ENCODE measurements at regions not wholly inside any gene's neighbourhood (a gene's known extent, or its start where the extent isn't known, plus 50 kb on each side); places are given as distances from the start of the nearest gene placed in this dataset.

GRCh38 chr11:32531528-32531927, 52.1 kb upstream of the EIF3M start:
- Histone ChIP-seq H3K36me3 (replicated peaks in 1 of 2; ENCODE audit: control extremely low read depth in 1 of 2, control insufficient read depth in 1 of 2, extremely low read depth in 1 of 2, insufficient read depth in 2 of 2, low read length in 1 of 2) (no peaks in the 10 kb centered on the region), H2AFZ (ENCODE audit: insufficient read depth, low read depth, low read length, poor library complexity, severe bottlenecking) (no peak overlapping the region), H3K4me3 (ENCODE audit: control extremely low read depth in 1 of 5, extremely low read depth in 1 of 5, insufficient read depth in 1 of 5, low read depth in 2 of 5, low read length in 4 of 5) (no peak overlapping the region), H3K4me1 (ENCODE audit: control insufficient read depth in 2 of 2, insufficient read depth in 2 of 2, low read length in 2 of 2) (peaks cover 0 to 4% of the 10 kb centered on the region in 2 donors), H3K27me3 (replicated peaks in 1 of 4; ENCODE audit: control extremely low read depth in 1 of 4, control insufficient read depth in 3 of 4, insufficient read depth in 4 of 4, low read length in 3 of 4) (no peaks in the 10 kb centered on the region), H3K79me2 (ENCODE audit: control insufficient read depth, insufficient read depth, low read length) (no peaks in the 10 kb centered on the region), H3K27ac (ENCODE audit: low read length in 2 of 2) (no peak overlapping the region), H3K9ac (ENCODE audit: low read length) (no peak overlapping the region), H3K9me3 (ENCODE audit: control extremely low read depth in 1 of 3, control insufficient read depth in 2 of 3, insufficient read depth in 1 of 3, low read length in 2 of 3) (no peaks in the 10 kb centered on the region), H3K4me2 (replicated peaks; ENCODE audit: low read depth, low read length, poor library complexity, severe bottlenecking) (no peak overlapping the region), H4K20me1 (ENCODE audit: control insufficient read depth, insufficient read depth, low read length, poor library complexity, severe bottlenecking) (no peaks in the 10 kb centered on the region)
- Mint-ChIP-seq H3K9me3 (ENCODE audit: insufficient read depth) (no peaks in the 10 kb centered on the region), H3K4me3 (no peak overlapping the region), H3K27me3 (peaks cover 3% of the 10 kb centered on the region), H3K4me1 (peaks cover 2% of the 10 kb centered on the region), H3K27ac (no peak overlapping the region)
- ATAC-seq (ENCODE audit: low read depth) (no peak), DNase-seq (no peak)
- CTCF ChIA-PET: no interaction called here
- intact Hi-C loops (cut with micrococcal nuclease): no loop called here
- no peak for TF ChIP-seq EZH2 (IDR thresholded peaks at IDR 0.05; ENCODE audit: borderline replicate concordance, insufficient read depth, low read depth, low read length, poor library complexity, severe bottlenecking)
- TF ChIP-seq CTCF (IDR thresholded peaks at IDR 0.05): no peak
- 83% methylated on average over 1 of the region's 2 CpGs for whole genome bisulfite sequencing (ENCODE audit: insufficient coverage)
- POLR2A ChIA-PET: no interaction called here

- Histone ChIP-seq H3K79me2 (ENCODE audit: control insufficient read depth, insufficient read depth, low read length) (no peaks in the 10 kb centered on the region), H3K4me1 (ENCODE audit: control insufficient read depth in 2 of 2, insufficient read depth in 2 of 2, low read length in 2 of 2) (peaks cover 0 to 4% of the 10 kb centered on the region in 2 donors), H3K4me2 (replicated peaks; ENCODE audit: low read depth, low read length, poor library complexity, severe bottlenecking) (no peak overlapping the region), H3K9me3 (ENCODE audit: control extremely low read depth in 1 of 3, control insufficient read depth in 2 of 3, insufficient read depth in 1 of 3, low read length in 2 of 3) (no peaks in the 10 kb centered on the region), H3K36me3 (replicated peaks in 1 of 2; ENCODE audit: control extremely low read depth in 1 of 2, control insufficient read depth in 1 of 2, extremely low read depth in 1 of 2, insufficient read depth in 2 of 2, low read length in 1 of 2) (no peaks in the 10 kb centered on the region), H4K20me1 (ENCODE audit: control insufficient read depth, insufficient read depth, low read length, poor library complexity, severe bottlenecking) (no peaks in the 10 kb centered on the region), H3K9ac (ENCODE audit: low read length) (no peak overlapping the region), H2AFZ (ENCODE audit: insufficient read depth, low read depth, low read length, poor library complexity, severe bottlenecking) (no peak overlapping the region), H3K4me3 (ENCODE audit: control extremely low read depth in 1 of 5, extremely low read depth in 1 of 5, insufficient read depth in 1 of 5, low read depth in 2 of 5, low read length in 4 of 5) (no peak overlapping the region), H3K27me3 (replicated peaks in 1 of 4; ENCODE audit: control extremely low read depth in 1 of 4, control insufficient read depth in 3 of 4, insufficient read depth in 4 of 4, low read length in 3 of 4) (no peaks in the 10 kb centered on the region), H3K27ac (ENCODE audit: low read length in 2 of 2) (no peak overlapping the region)
- ChIA-PET CTCF (no interaction called here), POLR2A (no interaction called here)
- TF ChIP-seq CTCF (IDR thresholded peaks at IDR 0.05) (no peak), EZH2 (IDR thresholded peaks at IDR 0.05; ENCODE audit: borderline replicate concordance, insufficient read depth, low read depth, low read length, poor library complexity, severe bottlenecking) (no peak)
- DNase-seq (no peak), ATAC-seq (ENCODE audit: low read depth) (no peak)
- intact Hi-C loops (cut with micrococcal nuclease): no loop called here
- H3K4me3 Mint-ChIP-seq: no peak overlapping the region
- WGBS (ENCODE audit: insufficient coverage): 75% methylated on average over 8 of the region's 8 CpGs
- peaks cover 5% of the 10 kb centered on the region for H3K27me3 Mint-ChIP-seq
- no peak overlapping the region for H3K27ac Mint-ChIP-seq
- no peaks in the 10 kb centered on the region for H3K9me3 Mint-ChIP-seq (ENCODE audit: insufficient read depth)
- peaks cover 2% of the 10 kb centered on the region for H3K4me1 Mint-ChIP-seq
Observed at GRCh38 chr11:32529994-32530588, 53.5 kb upstream of the EIF3M start.
